ENCODE measurements at regions not wholly inside any gene's neighbourhood (a gene's known extent, or its start where the extent isn't known, plus 50 kb on each side); places are given as distances from the start of the nearest gene placed in this dataset.

DNA sequence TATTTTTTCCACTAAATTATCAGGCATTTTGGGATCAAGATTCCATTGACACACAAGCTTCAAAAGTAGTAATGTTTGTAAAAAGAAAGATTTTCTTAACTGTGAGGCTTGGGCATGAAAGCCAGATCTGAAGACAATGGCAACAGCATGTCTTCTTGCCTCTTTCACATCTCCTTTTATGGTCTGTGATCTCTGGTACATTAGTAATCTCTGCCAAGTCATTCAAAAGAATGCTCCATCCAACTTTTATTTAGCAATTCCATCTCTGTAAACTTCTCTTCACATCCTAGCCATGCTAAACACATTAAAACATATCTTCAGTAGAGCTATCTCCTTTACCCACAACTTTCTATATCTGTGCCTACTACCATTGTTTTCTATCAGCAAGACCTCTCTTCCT lies 465.4 kb downstream of the FAT4 start:
- no peak overlapping the region for H3K4me3 ChIP-seq (replicated peaks in 1 of 3; ENCODE audit: insufficient read depth in 1 of 3, low read depth in 1 of 3, low read length in 3 of 3)
- H3K27ac ChIP-seq (ENCODE audit: insufficient read depth, low read depth, low read length): no peak overlapping the region
- H3K9me1 ChIP-seq (replicated peaks; ENCODE audit: control insufficient read depth, extremely low read depth, insufficient read depth, low read length): no peaks in the 10 kb centered on the region
- TF ChIP-seq, protein P1, sequence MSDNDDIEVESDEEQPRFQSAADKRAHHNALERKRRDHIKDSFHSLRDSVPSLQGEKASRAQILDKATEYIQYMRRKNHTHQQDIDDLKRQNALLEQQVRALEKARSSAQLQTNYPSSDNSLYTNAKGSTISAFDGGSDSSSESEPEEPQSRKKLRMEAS (IDR thresholded peaks at IDR 0.05; ENCODE audit: insufficient read depth, insufficient read length): no peak
- TF ChIP-seq FOS (IDR thresholded peaks at IDR 0.05; ENCODE audit: borderline replicate concordance, insufficient read depth, low read length) (no peak), GATA2 (IDR thresholded peaks at IDR 0.05; ENCODE audit: insufficient read depth, insufficient read length, low read depth, low read length) (no peak), MYC (IDR thresholded peaks at IDR 0.05; ENCODE audit: low read depth, low read length) (no peak), JUN (IDR thresholded peaks at IDR 0.05; ENCODE audit: borderline replicate concordance, insufficient read depth, insufficient read length, low read depth) (no peak), POLR2AphosphoS5 (IDR thresholded peaks at IDR 0.05; ENCODE audit: insufficient read depth, low read depth, low read length) (no peak), POLR2A (IDR thresholded peaks at IDR 0.05; ENCODE audit: low read depth, low read length) (no peak), EZH2 (IDR thresholded peaks at IDR 0.05; ENCODE audit: borderline replicate concordance, low read depth, low read length, severe bottlenecking) (no peak)
- TF ChIP-seq, protein P2, sequence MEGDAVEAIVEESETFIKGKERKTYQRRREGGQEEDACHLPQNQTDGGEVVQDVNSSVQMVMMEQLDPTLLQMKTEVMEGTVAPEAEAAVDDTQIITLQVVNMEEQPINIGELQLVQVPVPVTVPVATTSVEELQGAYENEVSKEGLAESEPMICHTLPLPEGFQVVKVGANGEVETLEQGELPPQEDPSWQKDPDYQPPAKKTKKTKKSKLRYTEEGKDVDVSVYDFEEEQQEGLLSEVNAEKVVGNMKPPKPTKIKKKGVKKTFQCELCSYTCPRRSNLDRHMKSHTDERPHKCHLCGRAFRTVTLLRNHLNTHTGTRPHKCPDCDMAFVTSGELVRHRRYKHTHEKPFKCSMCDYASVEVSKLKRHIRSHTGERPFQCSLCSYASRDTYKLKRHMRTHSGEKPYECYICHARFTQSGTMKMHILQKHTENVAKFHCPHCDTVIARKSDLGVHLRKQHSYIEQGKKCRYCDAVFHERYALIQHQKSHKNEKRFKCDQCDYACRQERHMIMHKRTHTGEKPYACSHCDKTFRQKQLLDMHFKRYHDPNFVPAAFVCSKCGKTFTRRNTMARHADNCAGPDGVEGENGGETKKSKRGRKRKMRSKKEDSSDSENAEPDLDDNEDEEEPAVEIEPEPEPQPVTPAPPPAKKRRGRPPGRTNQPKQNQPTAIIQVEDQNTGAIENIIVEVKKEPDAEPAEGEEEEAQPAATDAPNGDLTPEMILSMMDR (IDR thresholded peaks at IDR 0.05; ENCODE audit: extremely low read depth in 1 of 2, insufficient read depth in 1 of 2, low read depth in 1 of 2, low read length in 2 of 2): no peak
- H3K4me1 ChIP-seq (ENCODE audit: control insufficient read depth, extremely low read depth, insufficient read depth, low read length): no peaks in the 10 kb centered on the region
- POLR2A ChIA-PET: no interaction called here
- FAIRE-seq (no peak), DNase-seq (ENCODE audit: low read depth, low spot score) (no peak)
- no peaks in the 10 kb centered on the region for H3K27me3 ChIP-seq (ENCODE audit: control insufficient read depth in 2 of 2, insufficient read depth in 2 of 2, low read length in 2 of 2)
- H3K4me2 ChIP-seq (ENCODE audit: insufficient read depth, low read length): no peak overlapping the region
- H3K79me2 ChIP-seq (ENCODE audit: control insufficient read depth, insufficient read depth, low read length): no peaks in the 10 kb centered on the region
- dilution Hi-C loops (cut with MboI; ENCODE audit: extremely low pct_ligation_motif_present, low sequenced_read_pairs) (no loop called here), intact Hi-C loops (cut with micrococcal nuclease) (no loop called here)
- H3K9ac ChIP-seq (replicated peaks; ENCODE audit: extremely low read depth, insufficient read depth, low read length): no peak overlapping the region
- H2AFZ ChIP-seq (ENCODE audit: low read depth, low read length): no peak overlapping the region
- no peaks in the 10 kb centered on the region for H4K20me1 ChIP-seq (replicated peaks; ENCODE audit: control insufficient read depth, extremely low read depth, insufficient read depth, low read length)
- H3K9me3 ChIP-seq (replicated peaks; ENCODE audit: control insufficient read depth, insufficient read depth, low read length): no peaks in the 10 kb centered on the region
- H3K36me3 ChIP-seq (ENCODE audit: control insufficient read depth in 2 of 2, extremely low read depth in 1 of 2, insufficient read depth in 2 of 2, low read length in 2 of 2): no peaks in the 10 kb centered on the region
- CTCF ChIA-PET: no interaction called here
- no TSS peak for BruUV-seq (replicated peaks)
